HG03575 (cell line): ENCODE measurements at regions not wholly inside any gene's neighbourhood (a gene's known extent, or its start where the extent isn't known, plus 50 kb on each side); places are given as distances from the start of the nearest gene placed in this dataset.
"Not testable (repeated sequence)": the region's sequence is repeated elsewhere in the genome, so short reads cannot be mapped to it uniquely, and the experiment has no call there.

ENCODE experiments used
- ATAC-seq: cut with Tn5 transposase; IDR thresholded peaks from one replicate; pipeline ENCODE4 v1.9.1; 2021; ENCODE audit not compliant: unreplicated experiment, insufficient number of reproducible peaks, low FRiP score; ENCODE audit errors: extremely low read depth

DNA sequence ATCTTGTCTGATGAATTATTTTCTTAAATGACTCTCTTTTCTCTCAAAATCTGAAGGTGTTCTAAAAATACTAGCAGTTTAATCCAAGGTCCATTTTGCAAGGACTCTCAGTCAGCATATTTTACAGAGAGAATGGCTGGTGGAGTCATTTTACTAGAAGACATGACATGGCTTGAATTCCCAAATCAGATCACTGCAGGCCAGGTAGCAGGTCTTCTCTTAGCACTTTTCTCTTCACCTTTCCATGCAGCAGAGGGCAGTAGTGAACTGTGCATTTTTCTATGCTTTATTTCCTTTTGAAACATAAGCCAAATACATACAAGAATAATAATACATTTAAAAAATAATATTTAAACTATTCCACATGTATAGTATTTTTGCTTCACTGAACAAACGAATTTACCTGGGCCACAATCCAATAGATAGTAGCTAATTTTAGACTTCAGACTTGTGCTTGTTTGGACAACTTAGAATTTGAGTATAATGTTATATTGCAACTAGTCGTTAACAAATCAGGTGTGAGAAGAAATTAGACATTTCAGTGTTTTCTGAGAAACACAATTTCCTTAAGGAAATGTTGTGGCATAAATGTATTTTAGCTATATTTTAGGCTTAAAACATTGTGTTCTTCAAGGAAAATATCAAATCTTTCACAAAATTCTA lies 289.4 kb upstream of the DAB2 start:
- ATAC-seq = no peak

DNA sequence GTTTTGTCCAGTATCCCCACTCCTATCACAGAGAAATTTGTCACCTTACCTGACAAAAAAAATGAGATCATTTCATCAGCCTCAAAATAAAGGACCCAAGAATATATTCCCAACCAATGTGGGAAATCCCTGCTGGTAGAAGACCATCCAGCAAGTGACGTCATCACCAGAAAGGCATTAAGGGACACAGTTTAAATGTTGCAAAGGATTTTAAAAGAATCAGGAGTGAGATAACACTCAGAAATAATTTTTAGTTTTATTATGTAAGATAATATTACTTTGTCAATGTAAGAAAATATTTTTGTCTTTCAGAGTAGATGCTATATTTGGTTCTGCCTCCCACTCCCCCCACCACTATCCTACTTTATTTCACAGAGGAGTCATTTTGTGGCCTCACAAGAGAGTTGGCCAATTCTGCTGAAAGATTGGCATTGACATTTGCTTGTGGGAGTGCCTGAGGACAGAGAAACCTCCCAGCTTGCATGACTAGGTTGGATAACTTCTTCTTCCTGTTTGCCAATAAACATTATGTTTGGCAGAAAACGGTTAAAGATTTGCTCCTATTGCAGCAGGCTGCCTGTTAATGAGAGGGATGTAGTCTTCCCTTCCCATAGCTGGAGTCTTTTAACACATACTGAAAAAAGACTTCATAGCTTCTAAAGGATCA lies 288.6 kb upstream of the DAB2 start:
- ATAC-seq = no peak

DNA sequence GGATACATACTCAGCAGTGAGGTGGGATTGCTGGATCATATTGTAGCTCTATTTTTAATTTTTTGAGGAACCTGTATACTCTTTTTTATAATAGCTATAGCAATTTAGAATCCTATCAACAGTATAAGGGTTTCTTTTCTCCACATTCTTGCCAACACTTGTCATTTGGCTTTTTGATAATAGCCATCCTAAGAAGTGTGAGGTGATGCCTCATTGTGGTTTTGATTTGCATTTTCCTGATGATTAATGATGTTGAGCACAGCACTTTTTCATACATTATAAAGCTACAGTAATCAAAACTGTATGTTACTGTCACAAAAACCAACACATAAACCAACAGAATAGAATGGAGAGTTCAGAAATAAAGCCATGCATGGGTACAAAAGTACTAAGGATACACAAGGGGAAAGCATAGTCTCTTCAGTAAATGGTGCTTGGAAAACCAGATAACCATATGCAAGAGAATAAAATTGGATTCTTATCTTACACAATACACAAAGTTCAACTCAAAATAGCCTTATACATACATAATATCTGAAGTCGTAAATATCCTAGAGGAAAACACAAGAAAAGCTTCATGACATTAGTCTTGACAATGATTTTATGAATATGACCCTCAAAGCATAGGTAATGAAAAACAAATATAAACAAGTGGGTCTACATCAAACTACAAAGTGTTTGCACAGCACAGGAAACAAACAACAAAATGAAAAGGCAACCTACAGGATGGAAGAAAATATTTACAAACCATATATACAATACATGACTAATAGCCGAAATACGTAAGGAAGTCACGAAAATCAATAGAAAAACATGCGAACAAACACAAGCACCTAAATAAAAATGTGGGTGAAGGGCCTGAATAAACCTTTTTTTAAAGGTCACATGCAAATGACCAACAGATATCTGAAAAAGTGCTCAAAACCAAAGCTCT lies 287.8 kb upstream of the DAB2 start:
- ATAC-seq = no peak

DNA sequence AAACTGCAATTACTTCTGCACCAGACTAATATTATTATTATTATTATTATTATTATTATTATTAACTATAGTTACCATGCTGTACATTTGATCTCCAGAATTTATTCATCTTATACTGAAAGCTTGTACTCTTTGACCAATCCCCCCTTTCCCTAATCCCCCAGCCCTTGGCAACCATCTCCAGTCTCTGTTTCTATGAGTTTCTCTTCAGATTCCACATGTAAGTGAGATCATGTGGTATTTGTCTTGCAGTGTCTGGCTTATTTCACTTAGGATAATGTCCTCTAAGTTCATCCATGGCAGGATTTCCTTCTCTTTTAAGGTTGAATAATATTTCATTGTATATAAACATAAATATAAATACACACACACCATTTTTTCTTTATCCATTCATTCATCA lies 287.0 kb upstream of the DAB2 start:
- ATAC-seq = no peak

DNA sequence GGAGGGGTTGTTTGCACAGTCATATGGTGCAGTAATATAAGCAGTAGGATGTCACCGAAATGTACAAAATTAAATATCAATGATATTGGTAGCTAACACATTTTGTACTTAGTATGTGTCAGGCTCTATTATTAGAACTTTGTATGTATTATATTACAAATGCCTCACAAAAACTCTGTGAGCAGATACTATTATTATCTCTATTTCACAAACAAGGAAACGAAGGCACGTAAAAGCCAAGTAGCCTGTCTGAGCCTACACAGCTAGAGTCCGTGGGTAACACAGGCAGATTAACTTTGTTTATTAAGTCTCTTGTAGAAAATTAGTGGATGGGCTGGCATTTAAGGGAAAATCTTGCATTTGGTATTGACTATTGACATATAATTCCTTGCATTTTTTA lies 284.3 kb upstream of the DAB2 start:
- ATAC-seq = no peak

DNA sequence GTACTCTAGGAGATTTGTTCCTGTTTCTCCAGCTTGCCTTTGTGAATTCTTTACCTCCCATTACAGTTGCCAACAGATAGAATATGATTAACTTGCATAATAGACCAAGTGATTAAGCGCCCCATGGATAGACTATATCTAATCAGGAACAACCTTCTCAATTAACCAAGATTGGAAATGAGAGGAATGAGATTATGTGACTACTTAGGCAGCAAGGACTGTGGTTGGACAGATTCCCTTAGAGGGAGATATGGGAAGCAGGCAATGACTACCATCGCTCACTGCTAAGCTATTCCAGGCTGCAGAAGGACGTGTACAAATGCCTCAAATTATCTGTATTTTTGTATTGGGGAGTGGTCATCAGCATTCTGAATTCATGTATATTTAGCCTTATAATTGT lies 278.1 kb upstream of the DAB2 start:
- no peak for ATAC-seq

DNA sequence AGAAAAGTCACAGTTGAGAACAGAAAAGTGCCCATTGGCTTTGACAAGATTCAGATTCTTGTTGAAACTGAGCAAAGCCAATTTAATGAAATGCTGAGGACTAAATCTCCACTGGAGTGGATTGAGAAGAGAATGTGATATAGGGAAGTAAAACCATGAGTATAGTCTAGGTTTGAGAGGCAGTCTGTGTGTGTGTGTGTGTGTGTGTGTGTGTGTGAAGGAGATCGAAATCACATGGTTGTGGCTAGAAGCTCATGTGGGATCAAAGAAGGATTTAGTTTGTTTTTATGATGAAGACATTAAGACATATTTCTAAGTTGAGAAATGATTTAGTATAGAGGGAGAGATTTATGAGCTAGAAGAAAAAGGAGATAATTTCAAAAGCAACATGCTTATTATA lies 275.7 kb upstream of the DAB2 start:
- ATAC-seq = no peak

DNA sequence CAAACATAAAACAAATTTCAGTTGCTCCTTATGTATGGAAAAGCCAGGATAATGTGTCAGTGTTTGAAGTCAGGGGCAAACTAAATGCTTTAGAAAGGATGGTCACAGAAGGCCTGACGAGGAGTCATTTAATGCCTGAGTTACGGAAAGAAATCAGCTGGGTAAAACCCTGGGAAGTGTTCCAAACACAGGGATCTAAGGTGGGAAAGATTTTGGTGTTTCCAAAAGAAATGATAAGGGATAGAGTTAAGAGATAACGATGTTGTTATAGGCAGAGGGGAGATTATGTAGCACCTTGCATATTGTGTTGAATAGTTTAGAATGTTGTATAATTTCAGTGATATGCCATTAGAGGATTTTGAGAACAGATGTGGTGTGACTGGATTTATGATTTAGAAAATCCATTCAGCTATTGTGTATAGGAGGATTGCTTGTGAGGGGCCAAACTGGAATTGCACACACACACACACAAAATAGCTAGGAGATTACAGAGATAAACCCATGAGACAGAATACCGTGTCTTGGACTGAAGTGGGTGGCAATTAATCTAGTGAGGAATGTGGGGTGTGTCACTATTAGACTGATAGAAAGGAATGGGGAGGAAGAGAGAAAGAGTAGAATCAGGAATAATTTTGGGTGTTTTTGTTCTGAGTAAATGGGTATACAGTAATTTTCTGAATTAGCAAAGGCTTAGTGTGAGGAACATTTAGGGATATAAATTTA lies 274.2 kb upstream of the DAB2 start:
- no peak for ATAC-seq

DNA sequence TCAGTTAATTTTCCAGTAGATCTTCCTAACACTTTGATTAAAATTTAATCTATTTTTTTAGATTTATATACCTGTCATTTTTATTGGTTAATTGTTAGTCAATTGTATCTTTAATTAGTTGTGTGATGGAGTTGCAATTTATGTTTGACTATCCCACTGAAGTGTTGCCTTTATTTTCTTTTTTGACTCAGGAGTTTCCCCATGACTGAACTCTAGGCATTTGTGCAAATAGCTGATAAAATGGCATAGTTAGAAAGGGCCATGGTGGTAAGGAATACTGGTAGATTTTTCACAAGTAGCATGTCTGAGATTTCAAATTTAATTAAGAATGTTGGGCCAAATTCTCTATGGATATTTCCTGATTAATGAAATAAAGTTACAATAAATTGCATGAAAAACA lies 273.1 kb upstream of the DAB2 start:
- no peak for ATAC-seq

DNA sequence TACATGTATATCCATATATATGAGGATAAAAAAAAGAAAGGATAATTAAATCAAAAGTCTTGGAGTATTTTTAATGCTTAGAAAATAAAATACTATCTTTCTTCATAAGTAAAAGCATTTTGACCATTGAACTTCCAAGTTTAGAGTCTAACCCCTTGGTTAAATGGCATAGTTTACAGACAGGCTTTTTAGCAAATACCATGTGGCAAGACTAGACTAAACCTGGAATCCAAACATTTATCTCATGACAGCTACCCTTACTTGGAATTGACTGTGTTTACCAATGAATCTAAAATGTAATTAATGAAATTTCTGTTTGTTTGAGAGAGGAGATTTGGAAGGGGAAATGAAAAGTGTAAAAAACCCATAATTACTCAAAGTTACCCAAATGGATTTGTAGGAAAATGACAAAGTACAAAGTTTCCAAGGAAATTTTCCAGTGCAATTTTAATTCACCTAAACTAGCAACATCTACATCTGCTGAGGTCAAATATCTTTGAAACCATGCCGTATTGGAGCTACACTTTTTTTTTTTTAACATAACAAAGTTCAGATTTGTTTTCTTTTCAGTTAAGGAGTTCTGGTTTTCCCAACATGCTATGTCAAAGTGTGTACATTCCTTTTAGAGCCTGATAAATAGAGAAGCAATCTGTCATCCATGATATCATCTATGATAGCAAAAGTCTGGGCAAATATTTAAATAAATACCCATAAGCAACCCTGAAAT lies 272.1 kb upstream of the DAB2 start:
- ATAC-seq = no peak

DNA sequence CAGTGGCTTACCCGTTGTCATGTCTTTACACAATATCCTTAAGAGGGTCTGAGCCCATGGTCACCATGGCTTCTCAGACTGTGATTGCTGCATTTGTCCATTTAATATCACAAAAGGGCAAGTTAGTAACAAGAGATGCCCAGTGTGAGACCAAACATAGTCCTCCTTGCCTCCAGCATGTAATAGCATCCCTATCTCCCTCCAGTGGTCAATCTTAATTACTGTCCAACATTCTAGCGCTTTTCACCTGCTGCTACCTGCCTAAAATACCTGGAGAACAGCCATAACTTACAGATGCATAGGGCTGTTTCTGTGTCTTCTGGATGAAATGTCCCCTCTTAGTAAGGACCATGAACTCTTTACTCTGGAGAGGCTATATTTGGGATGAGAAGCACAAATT lies 267.2 kb upstream of the DAB2 start:
- ATAC-seq = no peak

DNA sequence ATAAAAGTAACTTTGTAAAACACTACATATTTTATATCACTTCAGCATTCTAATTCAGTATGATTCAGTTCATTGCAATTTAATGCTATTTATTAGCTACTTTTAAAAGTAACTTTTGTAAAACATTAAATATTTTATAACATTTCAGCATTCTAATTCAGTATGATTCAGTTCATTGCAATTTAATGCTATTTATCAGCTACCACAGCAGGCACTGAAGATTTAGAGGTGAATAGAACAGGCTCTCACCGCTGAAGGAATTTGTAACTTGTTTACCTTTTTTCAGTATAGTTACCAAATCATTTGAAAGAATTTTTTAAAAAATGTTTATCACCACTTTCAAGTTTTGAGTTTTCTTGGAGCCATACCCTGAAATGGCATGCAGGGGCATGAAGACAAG lies 266.4 kb upstream of the DAB2 start:
- ATAC-seq = no peak

DNA sequence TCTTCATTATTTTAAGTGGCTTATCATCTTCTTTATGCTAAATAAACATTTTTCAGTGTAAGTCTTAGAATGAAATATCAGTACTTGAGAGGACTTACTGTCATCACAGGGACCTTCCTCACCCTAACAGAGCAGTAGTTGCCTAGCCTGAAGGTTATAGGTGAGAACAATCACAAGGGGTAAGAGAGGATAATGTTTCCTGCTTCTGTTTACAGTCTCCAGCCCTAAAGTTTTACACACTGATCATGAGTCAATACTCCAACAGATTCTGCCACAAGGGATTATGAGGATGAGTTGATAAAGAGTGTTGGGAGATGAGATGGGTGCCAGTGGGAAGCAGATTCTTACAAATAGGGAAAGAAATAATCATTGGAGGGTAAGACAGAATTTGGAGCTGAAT lies 265.1 kb upstream of the DAB2 start:
- ATAC-seq = no peak

DNA sequence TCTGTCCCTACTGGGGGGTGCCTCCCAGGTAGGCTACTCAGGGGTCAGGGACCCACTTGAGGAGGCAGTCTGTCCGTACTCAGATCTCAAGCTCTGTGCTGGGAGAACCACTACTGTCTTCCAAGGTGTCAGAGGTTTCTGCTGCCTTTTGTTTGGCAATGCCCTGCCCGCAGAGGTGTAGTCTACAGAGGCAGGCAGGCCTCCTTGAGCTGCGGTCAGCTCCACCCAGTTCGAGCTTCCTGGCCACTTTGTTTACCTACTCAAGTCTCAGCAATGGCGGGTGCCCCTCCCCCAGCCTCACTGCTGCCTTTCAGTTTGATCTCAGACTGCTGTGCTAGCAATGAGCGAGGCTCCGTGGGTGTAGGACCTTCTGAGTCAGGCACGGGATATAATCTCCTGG lies 263.1 kb upstream of the DAB2 start:
- ATAC-seq = not testable (repeated sequence)

DNA sequence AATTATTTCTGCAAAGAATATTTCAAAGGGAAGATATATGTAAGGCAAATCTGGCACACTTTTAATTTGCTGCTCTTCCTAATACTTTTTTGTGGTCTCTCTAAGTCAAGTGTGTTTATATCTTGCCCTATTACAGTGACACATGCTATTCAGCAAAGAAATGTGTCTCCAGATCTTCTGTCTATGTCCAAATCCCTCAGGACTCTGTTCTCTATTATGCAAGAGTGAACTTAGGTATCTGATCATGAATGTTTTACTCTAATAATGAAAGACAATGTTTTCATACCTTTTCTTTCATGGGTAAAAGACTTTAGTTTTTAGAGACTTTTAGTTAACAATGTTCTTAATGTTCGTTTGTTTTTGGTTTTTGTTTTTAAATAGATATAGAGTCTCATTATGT lies 255.4 kb upstream of the DAB2 start:
- ATAC-seq = no peak

DNA sequence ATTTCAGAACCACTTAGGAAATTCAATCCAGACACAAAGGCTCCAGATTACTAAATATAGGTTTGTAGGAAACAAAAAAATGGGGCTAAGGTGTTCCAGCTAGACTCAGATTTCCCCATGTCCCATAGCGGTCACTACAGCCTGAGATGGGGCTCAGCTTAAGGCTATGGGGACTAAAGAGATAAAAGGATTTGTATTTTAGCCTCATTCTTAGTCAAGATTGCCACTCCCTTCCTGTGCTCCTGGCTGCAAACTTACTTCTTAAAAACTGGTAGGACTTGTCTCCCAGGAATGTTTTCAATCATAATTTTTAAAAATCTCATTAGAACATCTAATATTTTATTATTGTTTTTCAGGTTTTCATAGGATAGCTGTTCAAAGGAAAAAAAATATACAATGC lies 253.8 kb upstream of the DAB2 start:
- no peak for ATAC-seq

DNA sequence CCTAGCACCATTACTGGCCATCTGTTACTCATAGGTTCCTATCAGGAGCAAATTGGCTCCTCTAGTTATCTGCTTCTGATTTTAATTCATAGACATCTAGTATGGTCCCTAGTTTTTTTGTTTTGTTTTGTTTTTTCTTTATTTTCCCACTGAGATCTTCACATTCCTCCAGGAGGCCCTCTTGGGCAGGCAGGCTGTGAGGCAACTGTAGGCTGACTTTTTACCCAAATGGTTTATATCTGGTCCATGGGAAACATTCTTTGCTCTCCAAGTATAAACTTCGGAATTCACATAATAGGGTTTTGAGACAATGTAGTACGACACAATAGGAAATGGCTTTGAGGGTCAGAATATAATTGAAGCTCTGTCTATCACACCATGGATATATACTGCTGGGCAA lies 250.9 kb upstream of the DAB2 start:
- ATAC-seq = no peak

DNA sequence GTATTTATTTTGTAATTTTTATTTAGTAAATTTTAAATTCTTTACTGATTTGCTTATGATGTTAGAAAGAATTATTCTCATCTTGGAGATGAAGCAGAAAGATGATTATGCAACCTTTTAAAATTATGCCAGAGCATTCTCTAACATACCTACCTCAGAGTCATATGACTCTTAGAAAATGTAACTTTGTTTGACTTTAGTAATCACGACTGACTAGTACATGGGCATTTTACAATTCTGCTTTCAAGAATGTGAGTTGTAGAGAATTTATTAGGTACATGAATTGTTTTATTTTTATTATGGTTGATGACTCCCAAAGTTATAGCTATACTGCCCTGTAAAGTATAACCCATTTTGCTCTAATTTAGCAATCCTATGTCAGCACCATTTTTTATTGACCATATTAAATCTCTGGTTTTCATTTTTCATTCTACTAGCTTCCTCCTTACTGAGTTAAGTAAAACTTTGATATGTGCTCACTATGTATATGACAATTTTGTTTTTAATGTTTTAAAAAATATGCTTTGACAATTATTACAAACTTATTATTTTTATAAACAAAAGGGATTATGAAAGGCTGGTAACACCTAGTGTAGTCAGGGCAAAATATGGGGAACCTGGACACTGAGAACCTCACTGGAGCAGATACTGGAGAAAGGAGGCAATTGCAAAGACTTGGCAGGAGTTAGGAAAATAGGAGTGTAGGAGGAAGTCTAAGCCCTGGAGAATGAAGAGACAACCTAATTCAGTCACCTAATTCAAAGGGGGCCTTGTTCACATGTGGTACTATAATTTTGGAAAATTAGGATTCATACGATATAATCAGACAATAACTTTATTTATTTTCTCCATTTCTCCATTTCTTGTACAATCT lies 249.7 kb upstream of the DAB2 start:
- ATAC-seq = no peak
